Progenitor cell of endocrine pancreas (in vitro differentiated cells): ENCODE measurements at regions not wholly inside any gene's neighbourhood (a gene's known extent, or its start where the extent isn't known, plus 50 kb on each side); places are given as distances from the start of the nearest gene placed in this dataset.

Experiments used
- DNase-seq: peaks from one replicate; pipeline ENCODE4 v3.0.0; 2021; ENCODE audit warnings: low spot score; ENCODE audit not compliant: unreplicated experiment
- H3K27ac Mint-ChIP-seq: 2 replicates; pipeline ENCODE4 v1.8.0; 2021; ENCODE audit warnings: mild to moderate bottlenecking, moderate library complexity, mixed read lengths
- H3K27me3 Mint-ChIP-seq: 2 replicates; pipeline ENCODE4 v1.8.0; 2021; ENCODE audit warnings: mixed read lengths
- H3K36me3 Mint-ChIP-seq: 2 replicates; pipeline ENCODE4 v1.8.0; 2022; ENCODE audit warnings: mixed read lengths; ENCODE audit not compliant: insufficient read depth
- H3K4me1 Mint-ChIP-seq: 2 replicates; pipeline ENCODE4 v1.8.0; 2021; ENCODE audit warnings: low read depth, mixed read lengths
- H3K4me3 Mint-ChIP-seq: 2 replicates; pipeline ENCODE4 v1.8.0; 2021; ENCODE audit warnings: low read depth, mild to moderate bottlenecking, moderate library complexity, mixed read lengths
- H3K9me3 Mint-ChIP-seq: 2 replicates; pipeline ENCODE4 v1.8.0; 2021; ENCODE audit warnings: low read depth, mixed read lengths
- CTCF ChIP-seq: fragments of 200-600 bp; sonication (generic); IDR thresholded peaks from one replicate; pipeline ENCODE4 v1.5.0; 2021; ENCODE audit warnings: antibody characterized with exemption, mild to moderate bottlenecking; ENCODE audit not compliant: unreplicated experiment

GRCh38 chr2:6783238-6783614, 82.5 kb downstream of the CMPK2 start:
- no peak for DNase-seq
- Mint-ChIP-seq H3K36me3 (no peaks in the 10 kb centered on the region), H3K9me3 (no peaks in the 10 kb centered on the region), H3K4me1 (no peaks in the 10 kb centered on the region), H3K4me3 (no peak overlapping the region), H3K27ac (no peak overlapping the region), H3K27me3 (no peaks in the 10 kb centered on the region)
- TF ChIP-seq CTCF = no peak

GRCh38 chr2:6784291-6784690, 81.4 kb downstream of the CMPK2 start:
- Mint-ChIP-seq H3K9me3 (no peaks in the 10 kb centered on the region), H3K27me3 (peaks cover 2% of the 10 kb centered on the region), H3K27ac (no peak overlapping the region), H3K36me3 (no peaks in the 10 kb centered on the region), H3K4me3 (no peak overlapping the region), H3K4me1 (no peaks in the 10 kb centered on the region)
- TF ChIP-seq CTCF = no peak
- no peak for DNase-seq

- TF ChIP-seq CTCF = no peak
- Mint-ChIP-seq H3K27ac (no peak overlapping the region), H3K27me3 (peaks cover 2% of the 10 kb centered on the region), H3K4me1 (no peaks in the 10 kb centered on the region), H3K36me3 (no peaks in the 10 kb centered on the region), H3K9me3 (no peaks in the 10 kb centered on the region), H3K4me3 (no peak overlapping the region)
- no peak for DNase-seq
Measured at GRCh38 chr2:6785493-6785892, 80.2 kb downstream of the CMPK2 start.

GRCh38 chr2:6787376-6787775, 78.3 kb downstream of the CMPK2 start:
- Mint-ChIP-seq H3K36me3 (no peaks in the 10 kb centered on the region), H3K9me3 (no peaks in the 10 kb centered on the region), H3K4me1 (no peaks in the 10 kb centered on the region), H3K4me3 (no peak overlapping the region), H3K27ac (no peak overlapping the region), H3K27me3 (peaks cover 2% of the 10 kb centered on the region)
- no peak for DNase-seq
- TF ChIP-seq CTCF = no peak

GRCh38 chr2:6788614-6789013, 77.1 kb downstream of the CMPK2 start:
- no peak overlapping the region for H3K27ac Mint-ChIP-seq
- H3K27me3 Mint-ChIP-seq = peaks cover 5% of the 10 kb centered on the region
- H3K9me3 Mint-ChIP-seq = no peaks in the 10 kb centered on the region
- H3K4me3 Mint-ChIP-seq = no peak overlapping the region
- no peaks in the 10 kb centered on the region for H3K36me3 Mint-ChIP-seq
- no peak for DNase-seq
- TF ChIP-seq CTCF = no peak
- no peaks in the 10 kb centered on the region for H3K4me1 Mint-ChIP-seq
